GM20000 (cell line): ENCODE measurements at regions not wholly inside any gene's neighbourhood (a gene's known extent, or its start where the extent isn't known, plus 50 kb on each side); places are given as distances from the start of the nearest gene placed in this dataset.
"Not testable (repeated sequence)": the region's sequence is repeated elsewhere in the genome, so short reads cannot be mapped to it uniquely, and the experiment has no call there.

Experiments used
- DNase-seq: peaks from one replicate; pipeline ENCODE4 v3.0.0; 2012; ENCODE audit warnings: low spot score
- TF ChIP-seq, protein P1 (sequence below): IDR thresholded peaks from 2 replicates; pipeline ENCODE4 v1.5.1; 2012; ENCODE audit warnings: mild to moderate bottlenecking, control low read depth; ENCODE audit errors: extremely low read depth, missing control alignments

- DNase-seq = no peak
- TF ChIP-seq, protein P1, sequence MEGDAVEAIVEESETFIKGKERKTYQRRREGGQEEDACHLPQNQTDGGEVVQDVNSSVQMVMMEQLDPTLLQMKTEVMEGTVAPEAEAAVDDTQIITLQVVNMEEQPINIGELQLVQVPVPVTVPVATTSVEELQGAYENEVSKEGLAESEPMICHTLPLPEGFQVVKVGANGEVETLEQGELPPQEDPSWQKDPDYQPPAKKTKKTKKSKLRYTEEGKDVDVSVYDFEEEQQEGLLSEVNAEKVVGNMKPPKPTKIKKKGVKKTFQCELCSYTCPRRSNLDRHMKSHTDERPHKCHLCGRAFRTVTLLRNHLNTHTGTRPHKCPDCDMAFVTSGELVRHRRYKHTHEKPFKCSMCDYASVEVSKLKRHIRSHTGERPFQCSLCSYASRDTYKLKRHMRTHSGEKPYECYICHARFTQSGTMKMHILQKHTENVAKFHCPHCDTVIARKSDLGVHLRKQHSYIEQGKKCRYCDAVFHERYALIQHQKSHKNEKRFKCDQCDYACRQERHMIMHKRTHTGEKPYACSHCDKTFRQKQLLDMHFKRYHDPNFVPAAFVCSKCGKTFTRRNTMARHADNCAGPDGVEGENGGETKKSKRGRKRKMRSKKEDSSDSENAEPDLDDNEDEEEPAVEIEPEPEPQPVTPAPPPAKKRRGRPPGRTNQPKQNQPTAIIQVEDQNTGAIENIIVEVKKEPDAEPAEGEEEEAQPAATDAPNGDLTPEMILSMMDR = no peak
Measured at GRCh38 chr15:38761681-38762080, 197.1 kb upstream of the RASGRP1 start.

DNA sequence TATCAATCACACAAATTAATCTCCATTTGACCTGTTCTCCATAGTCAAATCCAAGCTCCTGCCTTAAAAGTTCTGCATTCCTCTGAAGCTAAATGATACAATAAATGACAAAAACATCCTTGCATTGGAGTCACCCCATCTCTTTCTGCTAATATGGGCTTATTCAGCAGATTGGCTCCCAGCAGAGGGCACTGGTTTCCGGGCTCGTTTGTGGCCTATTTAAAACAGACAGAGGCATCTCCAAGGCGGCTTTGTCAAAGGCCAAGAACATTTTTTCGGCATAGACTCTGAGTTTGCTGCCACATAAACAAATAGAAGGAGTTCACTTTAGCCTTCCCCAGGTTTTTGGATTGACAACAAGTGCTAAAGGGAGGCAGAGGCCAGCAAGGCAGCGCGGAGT is 204.4 kb upstream of the RASGRP1 start:
- TF ChIP-seq, protein P1 = no peak
- no peak for DNase-seq

GRCh38 chr15:38769492-38769891 is 204.9 kb upstream of the RASGRP1 start:
- TF ChIP-seq, protein P1 = no peak
- no peak for DNase-seq

- DNase-seq = not testable (repeated sequence)
Measured at GRCh38 chr15:38774076-38774475, 209.5 kb upstream of the RASGRP1 start.

DNA sequence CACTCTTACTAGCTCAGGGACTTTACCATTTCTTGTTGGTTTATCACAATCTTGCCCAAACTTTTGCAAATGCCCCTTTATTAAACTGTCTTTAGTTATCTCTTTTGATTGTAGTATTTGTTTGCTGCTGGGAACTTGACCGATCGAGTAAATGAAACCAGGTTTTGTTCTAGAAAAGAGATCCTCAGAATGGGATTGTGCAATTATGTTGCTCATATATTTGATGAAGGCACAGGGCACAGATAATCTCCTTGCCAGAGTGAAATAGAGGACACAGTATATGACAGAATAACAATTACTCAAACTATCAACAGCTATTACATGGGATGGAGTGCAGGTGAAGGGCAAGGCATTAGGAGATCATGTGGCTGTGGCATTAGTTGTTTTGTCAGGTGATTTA is 216.6 kb upstream of the RASGRP1 start:
- DNase-seq = no peak
- TF ChIP-seq, protein P1 = no peak

- TF ChIP-seq, protein P1 = no peak
- no peak for DNase-seq
Measured at GRCh38 chr15:38782156-38782555, 217.5 kb upstream of the RASGRP1 start.

- TF ChIP-seq, protein P1 = no peak
- no peak for DNase-seq
Measured at GRCh38 chr15:38788918-38789317, 224.3 kb upstream of the RASGRP1 start.

GRCh38 chr15:38789566-38789965 is 225.0 kb upstream of the RASGRP1 start:
- TF ChIP-seq, protein P1 = no peak
- no peak for DNase-seq
